HG02763 (cell line): ENCODE measurements at regions not wholly inside any gene's neighbourhood (a gene's known extent, or its start where the extent isn't known, plus 50 kb on each side); places are given as distances from the start of the nearest gene placed in this dataset.

Experiments
- ATAC-seq: cut with Tn5 transposase; IDR thresholded peaks from one replicate; pipeline ENCODE4 v1.9.1; 2021; ENCODE audit warnings: mild to moderate bottlenecking, moderate library complexity; ENCODE audit not compliant: unreplicated experiment

DNA sequence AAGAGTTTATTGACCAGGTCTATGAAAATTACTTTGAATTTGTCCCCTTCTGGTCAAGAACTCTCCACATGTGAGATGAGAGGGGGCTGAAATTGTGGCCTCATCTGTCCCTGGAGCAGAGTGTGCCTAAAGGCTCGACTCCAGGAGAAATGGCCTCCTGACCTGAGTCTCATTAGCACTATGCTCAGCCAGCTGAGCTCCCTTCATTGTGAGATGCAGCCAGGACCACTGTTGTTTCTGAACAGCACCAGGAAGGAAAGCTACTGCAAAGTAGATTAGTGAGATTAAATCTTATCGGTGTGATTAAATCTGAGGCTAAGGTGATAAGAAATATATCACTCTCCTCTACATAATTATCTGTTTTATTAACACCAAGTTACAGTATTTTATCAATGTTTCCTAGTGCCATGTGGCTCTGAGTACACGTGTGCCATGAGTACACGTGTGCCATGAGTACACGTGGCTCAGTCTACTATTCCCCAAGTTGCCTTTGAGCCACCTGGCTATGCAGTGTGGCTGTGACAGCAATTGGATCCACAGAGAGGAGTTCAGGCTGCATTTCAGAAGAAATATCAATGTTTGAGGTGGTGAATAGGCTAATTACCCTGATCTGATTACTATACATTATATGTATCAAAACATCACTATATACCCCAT lies 126.9 kb downstream of the IPMK start:
- ATAC-seq = no peak

DNA sequence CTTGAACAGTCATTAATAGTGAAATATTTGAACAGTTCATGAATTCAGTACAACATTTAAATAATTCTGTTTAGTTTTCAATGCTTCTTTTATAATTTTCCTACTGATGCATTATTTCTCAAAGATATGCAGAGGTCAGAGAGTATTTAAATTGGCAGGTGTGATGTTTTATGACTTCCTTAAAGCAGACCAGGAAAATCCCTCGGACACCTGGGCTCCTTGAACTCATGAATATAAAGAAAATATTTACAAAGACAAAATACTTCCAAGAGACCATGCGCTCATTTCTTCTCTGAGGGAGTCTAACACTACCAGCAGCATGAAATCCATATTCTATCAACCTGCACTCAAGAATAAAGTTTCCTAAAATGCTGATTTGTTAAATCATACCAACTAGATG lies 127.6 kb downstream of the IPMK start:
- ATAC-seq = no peak

DNA sequence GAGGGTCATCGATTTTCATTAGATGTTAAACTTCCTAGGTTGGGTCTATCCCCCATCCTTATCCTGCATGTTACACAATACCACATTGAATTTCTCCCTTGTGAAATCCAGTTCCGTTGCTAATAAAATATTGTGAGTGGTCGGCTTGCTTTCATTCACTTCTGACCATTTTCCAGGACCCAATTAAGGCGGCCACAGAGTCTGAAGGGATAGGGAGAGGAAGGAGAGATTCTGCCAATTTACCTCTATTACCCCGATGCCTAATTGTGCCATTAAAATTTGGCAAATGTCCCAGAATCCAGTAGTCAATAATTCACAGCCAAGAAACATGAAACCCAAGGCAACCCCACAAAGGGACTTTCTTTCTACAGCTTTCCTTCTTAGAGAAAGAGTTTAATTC lies 129.9 kb downstream of the IPMK start:
- no peak for ATAC-seq

GRCh38 chr10:58115218-58116050 lies 152.3 kb downstream of the IPMK start:
- ATAC-seq = no peak

- no peak for ATAC-seq
Observed at GRCh38 chr10:58109731-58110130, 158.0 kb downstream of the IPMK start.

- ATAC-seq = no peak
Observed at GRCh38 chr10:58107506-58107905, 160.2 kb downstream of the IPMK start.

DNA sequence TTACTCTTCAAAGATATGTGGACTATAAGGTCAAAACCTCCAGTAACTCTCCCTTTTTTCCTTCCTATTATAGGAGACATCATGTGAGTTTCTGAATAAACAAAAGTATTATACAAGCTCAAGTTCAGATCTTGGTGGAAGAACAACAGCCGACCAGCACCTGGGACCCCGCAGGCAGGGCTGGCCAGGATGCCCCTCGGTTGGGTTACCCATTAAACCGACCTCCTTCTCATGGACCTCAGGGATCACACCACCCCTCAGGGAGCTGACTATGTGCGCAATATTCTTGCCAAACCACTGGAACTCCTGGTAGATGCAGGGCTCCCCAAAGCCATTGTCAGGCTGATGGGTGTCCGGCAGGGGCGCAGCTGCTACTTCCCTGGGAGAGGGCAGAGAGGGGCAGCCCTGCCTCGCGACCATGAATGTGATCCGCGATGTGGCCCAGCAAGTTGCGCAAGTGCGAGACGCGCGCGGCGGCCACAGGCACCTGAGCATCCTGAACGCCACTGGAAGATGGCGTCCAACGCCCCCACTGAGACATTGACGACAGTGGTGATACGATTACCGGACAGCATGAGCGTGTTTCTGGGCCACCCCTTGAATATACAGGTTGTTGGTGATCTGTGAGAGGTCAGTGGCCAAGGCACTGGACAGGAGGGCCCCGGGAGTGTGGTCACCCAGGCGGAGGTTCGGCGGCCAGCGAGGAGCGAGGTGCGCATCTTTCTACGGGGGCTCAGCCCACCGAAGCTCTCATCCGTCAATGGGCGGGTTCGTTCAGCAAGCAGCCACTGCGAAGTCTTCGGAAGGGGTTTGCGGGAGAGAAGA lies 161.3 kb downstream of the IPMK start:
- no peak for ATAC-seq

GRCh38 chr10:58104351-58104751 lies 163.3 kb downstream of the IPMK start:
- no peak for ATAC-seq

DNA sequence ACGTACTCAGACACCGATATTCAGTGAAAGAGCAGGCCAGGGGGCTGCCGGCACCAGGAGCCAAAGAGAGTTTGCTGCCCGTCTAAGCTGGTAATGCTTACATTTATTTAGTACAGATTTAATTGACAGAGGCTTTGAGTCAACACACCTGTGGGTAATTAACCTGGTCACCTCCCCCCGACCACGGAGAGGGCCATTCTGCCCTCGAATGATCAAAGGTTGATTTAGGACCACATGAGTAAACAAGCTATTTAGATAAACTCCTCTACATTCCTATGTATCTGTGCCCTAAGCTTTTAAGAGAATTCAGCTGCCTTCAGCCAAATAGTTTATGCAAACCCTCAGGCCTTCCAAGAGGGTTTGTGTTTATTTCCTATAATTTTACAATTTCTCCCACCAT lies 164.8 kb downstream of the IPMK start:
- ATAC-seq = no peak

GRCh38 chr10:58101682-58102081 lies 166.0 kb downstream of the IPMK start:
- no peak for ATAC-seq

DNA sequence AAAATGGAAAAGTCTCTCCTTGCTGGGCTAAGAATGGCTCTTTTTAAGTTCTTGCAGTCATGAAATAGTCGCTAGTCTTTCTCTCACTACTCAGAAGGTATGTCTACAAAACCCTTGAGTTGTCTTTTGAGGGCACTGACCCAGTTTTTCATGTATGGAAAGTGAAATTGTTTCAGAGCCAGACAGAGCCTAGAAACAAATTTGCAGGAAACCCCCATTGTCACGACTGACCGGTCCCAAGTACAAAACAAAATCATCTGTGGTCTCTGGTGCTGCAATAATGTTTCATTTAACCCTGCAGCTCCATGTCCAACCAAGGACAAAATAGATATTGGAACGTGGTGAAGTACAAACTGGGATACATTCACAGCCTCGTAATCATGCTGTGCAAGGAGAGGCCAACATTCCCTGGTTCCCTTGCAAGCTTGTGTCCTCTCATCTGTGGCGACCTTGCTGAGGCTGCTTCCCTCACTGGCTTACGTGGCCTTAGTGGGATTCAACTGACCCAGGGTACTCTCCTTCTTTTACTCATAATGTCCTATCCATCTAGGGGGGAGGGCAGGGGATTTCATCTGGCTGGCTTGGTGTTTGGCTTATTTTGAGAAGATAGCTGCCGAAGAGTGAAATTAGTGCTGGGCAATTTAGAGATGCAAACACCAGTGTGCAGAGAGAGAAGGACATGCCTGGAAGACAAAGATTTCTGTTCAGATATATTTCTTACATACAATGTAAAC lies 172.5 kb downstream of the IPMK start:
- peak; percentile 92 for ATAC-seq

GRCh38 chr10:58091886-58092285 lies 175.8 kb downstream of the IPMK start:
- ATAC-seq = no peak

DNA sequence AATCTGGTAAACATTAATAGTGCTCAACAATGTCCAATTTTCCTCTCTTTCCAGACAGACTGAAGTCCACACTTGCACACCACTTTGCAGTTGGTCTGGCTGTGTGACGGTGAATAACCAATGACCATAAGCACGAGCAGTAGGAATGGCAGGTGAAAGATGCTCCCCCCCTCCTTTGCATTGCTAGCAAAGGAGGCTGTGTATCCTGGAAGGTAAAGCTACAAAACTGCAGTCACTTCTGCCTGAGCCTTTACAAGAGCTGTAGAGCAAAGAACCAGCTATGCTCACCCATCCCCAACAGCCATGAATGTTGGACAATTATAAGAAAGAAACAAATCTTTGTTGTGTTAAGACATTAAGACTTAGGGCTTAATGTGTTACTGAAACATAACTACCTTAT lies 178.0 kb downstream of the IPMK start:
- ATAC-seq = no peak

- ATAC-seq = no peak
Observed at GRCh38 chr10:58087896-58088295, 179.8 kb downstream of the IPMK start.

DNA sequence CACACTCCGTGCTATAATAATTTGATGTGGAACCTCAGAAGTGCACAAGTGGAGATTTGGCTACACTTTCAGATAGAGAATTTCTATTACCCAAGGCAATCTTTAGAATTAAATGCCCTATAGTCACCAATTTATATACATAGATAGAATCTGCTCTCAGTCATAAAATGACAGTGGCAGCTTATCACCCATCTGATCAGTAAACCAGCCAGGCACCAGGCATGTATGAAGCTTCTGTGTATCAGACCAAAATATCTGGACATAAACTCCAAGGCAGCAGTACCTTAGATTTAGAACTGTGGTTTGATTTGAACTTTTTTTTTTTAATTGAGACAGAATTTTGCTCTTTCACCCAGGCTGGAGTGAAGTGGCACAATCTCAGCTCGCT lies 180.9 kb downstream of the IPMK start:
- ATAC-seq = no peak

DNA sequence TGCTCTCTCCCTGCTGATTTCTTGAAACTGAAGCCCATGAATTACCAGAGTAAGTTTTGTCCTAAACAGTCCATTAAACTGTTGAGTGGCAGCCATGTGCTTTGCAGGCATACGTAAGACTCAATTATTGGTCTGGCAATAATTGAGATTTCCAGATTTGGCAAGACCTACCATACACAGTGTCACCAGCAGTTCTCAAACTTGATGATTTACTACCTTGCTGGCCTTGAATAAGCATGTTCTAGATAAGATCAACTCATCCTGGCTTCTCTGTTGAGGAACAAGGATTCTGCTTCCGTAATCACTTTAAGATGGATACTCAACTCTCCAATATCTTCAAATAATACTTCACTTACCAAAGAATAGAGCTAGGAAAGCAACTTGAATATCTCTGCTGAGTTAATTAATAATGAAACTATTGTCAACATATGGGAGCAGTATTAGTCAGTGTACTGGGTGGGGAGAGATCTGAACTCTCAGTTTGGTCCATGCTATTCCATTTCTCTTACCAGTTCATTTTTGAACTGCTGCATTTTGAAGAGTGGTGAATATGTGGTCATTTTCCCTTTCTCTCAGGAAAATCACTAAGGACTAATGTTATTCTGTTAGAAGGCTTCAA lies 181.4 kb downstream of the IPMK start:
- peak; percentile 52 for ATAC-seq

DNA sequence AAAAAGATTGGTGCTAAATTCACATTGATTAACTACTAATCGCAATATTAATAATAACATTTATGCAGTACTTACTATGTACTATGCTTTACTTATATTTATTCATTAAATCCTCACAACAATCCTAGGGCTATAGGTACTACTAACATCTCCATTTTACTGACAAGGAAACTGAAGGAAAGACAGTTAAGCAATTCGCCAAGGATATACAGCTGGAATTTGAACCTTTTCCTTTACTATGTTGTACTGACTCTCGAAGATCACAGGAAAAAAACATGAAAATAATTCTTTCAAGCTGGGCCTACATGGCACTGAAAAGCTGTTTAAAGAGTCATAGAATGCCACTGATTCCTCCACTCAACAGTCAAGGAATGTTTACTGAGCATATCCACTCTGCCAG lies 185.4 kb downstream of the IPMK start:
- no peak for ATAC-seq

DNA sequence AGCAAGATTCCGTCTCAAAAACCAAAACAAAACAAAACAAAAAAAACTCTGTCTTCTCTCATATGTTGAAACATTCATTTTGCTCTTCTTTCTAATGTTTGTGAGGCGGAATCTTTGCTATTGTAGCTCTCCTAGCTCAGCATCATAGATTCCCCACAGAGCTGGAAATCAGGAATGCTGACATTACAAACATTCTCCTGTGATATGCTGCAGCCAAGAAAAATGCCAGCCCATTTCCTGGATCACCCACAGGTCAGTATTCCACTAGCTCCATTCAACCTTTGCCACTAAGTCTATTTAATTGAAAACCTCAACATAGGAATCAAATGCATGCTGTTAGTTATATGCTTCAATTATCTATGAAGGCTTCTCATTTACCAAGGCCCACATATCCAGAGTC lies 186.3 kb downstream of the IPMK start:
- no peak for ATAC-seq

DNA sequence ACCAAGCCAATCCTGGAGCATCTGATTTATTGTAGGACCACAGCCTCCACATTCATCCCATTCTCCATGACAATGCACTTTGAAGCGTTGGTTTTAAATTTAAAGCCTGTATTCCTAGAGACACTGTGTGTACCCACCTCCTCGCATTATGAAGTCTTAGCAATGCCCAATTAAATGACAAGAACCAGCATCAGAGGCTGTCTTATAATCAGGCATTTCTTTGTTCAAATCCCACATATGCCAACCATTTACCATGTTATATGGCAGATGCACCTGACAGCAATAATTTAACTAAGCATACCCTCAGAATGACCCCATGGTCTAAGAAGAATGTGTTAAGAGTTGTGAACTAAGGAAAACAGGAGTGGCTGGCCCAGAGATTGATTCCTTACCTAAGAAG lies 188.2 kb downstream of the IPMK start:
- no peak for ATAC-seq

- no peak for ATAC-seq
Observed at GRCh38 chr10:58072634-58073033, 195.1 kb downstream of the IPMK start.

DNA sequence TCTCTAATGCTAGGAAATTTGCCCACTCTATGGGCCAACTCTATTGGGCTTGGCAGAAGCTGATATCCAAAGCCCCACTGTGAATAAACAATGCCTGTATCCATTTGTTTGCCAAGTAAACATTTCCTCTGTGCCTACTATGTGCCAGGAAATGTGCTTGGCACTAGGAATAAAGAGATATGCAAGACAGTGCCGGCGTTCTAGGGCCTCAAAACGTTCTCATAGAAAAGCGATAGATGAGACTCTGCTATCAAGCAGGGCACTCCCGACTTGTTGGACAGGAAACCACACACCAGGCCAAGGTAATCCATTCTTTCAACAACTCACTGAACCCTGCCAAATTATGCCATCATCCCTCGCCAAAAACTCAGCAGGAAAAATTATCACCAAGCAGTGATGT lies 196.7 kb downstream of the IPMK start:
- no peak for ATAC-seq
